ENCODE measurements at regions not wholly inside any gene's neighbourhood (a gene's known extent, or its start where the extent isn't known, plus 50 kb on each side); places are given as distances from the start of the nearest gene placed in this dataset.

DNA sequence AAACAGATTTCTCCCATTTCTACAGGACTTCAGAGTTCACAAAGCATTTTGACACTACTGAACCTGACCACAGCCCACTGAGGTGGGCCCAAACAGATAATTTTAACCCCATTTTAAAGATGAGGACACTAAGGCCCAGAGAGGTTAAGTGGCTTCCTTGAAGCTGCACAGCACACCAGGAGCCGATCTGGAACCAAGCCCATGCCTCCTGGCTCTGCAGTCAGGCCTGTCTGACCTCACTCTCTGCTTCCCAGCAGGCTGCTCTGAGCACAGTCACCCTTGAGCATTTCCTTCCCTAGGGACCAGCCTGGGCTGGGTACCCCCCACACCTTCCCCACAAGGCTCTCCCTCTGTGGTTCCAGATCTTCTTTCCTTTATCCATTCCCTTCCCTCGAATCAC, 252.2 kb downstream of the ENGASE start:
- H3K4me3 ChIP-seq (ENCODE audit: low read depth, low read length) = no peak overlapping the region
- TF ChIP-seq CTCF (IDR thresholded peaks at IDR 0.05; ENCODE audit: control insufficient read depth, extremely low read depth, insufficient read depth) = no peak
- no peak for DNase-seq (ENCODE audit: low read depth)

DNA sequence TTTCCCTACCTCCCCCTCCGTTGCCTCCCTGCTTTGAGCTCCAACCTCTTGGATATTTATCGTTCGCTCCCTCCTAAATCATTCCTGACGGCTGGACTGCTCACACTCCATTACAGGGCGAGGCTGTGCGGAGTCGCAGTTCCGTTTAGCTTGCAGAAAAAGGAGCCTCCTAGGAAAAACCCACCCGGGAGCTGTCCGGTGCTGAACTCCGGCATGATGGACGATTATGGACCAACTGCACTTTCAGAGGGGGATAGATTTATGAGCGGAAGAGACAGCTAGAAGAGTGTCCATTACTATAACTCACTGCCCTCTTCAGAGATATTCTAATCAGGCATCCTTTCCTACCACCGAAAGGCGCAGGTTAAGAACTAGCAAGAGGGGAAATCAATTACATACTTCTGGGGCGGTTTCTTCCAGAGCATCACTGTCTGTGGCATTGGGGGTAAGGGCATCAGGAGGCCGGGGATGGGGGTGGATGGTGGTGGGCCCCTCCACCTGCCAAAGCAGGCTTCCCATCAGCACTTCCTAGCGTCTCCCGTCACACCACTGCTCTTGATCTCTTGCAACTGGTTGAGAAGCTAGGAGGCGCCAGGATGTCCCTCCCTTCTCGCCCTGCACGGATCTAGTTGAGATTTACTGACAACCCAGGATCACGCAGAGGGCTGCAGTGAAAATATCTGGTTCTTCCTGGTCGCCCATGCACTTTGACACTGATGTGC, 251.2 kb downstream of the ENGASE start:
- TF ChIP-seq CTCF (IDR thresholded peaks at IDR 0.05; ENCODE audit: control insufficient read depth, extremely low read depth, insufficient read depth) = no peak
- no peak overlapping the region for H3K4me3 ChIP-seq (ENCODE audit: low read depth, low read length)
- DNase-seq (ENCODE audit: low read depth) = no peak

DNA sequence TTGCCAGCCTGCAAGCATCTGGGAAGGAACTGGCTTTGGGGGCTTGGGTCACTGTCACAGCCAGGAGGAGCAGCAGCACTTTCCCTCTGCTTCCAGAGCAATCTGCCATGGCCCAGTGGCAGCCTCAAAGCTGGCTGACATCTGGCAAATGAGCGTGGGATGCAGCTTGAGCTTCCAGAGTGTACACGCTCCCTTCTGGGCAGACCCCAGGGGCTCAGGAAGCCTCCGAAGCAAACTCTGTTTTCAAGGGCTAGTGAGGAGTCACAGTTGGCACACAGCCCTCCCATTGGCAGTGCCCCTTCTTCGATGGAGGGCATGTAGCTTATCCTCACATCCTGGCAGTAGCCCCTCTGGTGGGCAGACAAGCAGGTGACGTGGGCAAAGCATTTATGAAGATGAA, 249.6 kb downstream of the ENGASE start:
- no peak for TF ChIP-seq CTCF (IDR thresholded peaks at IDR 0.05; ENCODE audit: control insufficient read depth, extremely low read depth, insufficient read depth)
- H3K4me3 ChIP-seq (ENCODE audit: low read depth, low read length) = no peak overlapping the region
- no peak for DNase-seq (ENCODE audit: low read depth)

GRCh38 chr17:79323566-79323965, 248.9 kb downstream of the ENGASE start:
- TF ChIP-seq CTCF (IDR thresholded peaks at IDR 0.05; ENCODE audit: control insufficient read depth, extremely low read depth, insufficient read depth) = no peak
- no peak for DNase-seq (ENCODE audit: low read depth)

DNA sequence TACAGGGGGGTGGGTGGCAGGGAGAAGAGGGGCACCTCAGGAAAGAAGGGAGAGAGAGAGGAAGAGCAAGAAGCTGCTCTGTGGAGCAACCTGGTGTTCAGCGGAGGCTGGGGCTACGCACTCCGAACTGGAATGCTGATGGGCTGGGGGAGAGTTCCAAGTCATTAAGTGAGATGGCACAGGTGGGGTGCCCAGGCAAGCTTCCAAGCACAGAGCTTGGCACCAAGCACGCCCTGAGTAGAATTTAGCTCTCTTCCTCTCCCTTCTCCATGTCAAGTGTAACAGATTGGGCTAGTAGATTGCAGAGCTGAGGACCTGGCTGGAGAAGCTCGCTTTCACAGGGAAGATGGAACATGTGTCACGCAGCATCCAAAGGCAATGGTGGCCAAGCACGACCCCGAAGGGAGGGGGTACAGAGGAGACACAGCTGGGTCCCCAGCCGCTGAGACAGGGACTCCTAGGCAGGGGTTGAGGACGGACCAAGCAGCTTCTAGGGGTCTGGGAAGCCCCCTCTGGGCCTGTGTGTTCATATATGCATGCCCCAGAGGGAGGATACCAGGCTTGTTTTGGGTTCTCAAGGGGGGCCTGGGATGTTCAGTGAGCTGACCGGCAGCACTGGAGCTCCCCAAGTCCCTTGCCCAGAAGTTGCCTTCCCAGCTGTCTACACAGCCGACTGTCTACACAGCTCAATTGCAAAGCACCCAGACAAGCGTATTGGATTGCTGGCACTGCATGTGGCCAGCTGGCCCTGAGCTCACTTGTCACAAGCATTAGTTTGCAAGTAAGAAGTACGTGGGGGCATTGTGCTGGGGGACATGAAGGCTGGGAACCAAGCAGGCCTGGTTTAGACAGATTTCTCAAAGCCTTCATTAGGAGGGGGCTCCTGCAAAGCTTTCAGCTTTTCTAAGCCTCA, 247.8 kb downstream of the ENGASE start:
- no peak overlapping the region for H3K4me3 ChIP-seq (ENCODE audit: low read depth, low read length)
- no peak for TF ChIP-seq CTCF (IDR thresholded peaks at IDR 0.05; ENCODE audit: control insufficient read depth, extremely low read depth, insufficient read depth)
- no peak for DNase-seq (ENCODE audit: low read depth)

More at GRCh38 chr17:79323566-79323965, 248.9 kb downstream of the ENGASE start:
- no peak overlapping the region for H3K4me3 ChIP-seq (ENCODE audit: low read depth, low read length)

GRCh38 chr17:79320331-79320730, 245.7 kb downstream of the ENGASE start:
- H3K4me3 ChIP-seq (ENCODE audit: low read depth, low read length) = no peak overlapping the region
- TF ChIP-seq CTCF (IDR thresholded peaks at IDR 0.05; ENCODE audit: control insufficient read depth, extremely low read depth, insufficient read depth) = no peak
- no peak for DNase-seq (ENCODE audit: low read depth)

Data from LNCaP clone FGC (cell line).